GM12878 (cell line): ENCODE measurements at regions not wholly inside any gene's neighbourhood (a gene's known extent, or its start where the extent isn't known, plus 50 kb on each side); places are given as distances from the start of the nearest gene placed in this dataset.

ENCODE experiments used
- ATAC-seq: fragments of 200-7000 bp; cut with Tn5 transposase; 3 replicates; pipeline ENCODE4 v1.9.1; 2020; ENCODE audit warnings: mild to moderate bottlenecking, moderate library complexity
- BruUV-seq: library from RNA; stranded (reverse); fragments of 400-500 nt; replicated peaks from 2 replicates; lab custom pipeline; 2021; lab: Mats Ljungman, UMichigan
- CTCF ChIA-PET: fragments of 300-600 bp; sonication (Branson Sonifier 250); formaldehyde crosslinking; extraction: SDS; loops from one replicate; lab custom pipeline; 2021; ENCODE audit warnings: inconsistent platforms; lab: Yijun Ruan, JAX
- POLR2A ChIA-PET: fragments of 350-600 bp; formaldehyde crosslinking; extraction: SDS; loops from one replicate; lab custom pipeline; 2021; ENCODE audit warnings: inconsistent platforms; lab: Charles Lee
- RAD21 ChIA-PET: fragments of 300-600 bp; sonication (Branson Sonifier 250); formaldehyde crosslinking; loops from one replicate; lab custom pipeline; 2023; ENCODE audit warnings: antibody characterized with exemption; ENCODE audit not compliant: unreplicated experiment; lab: Charles Lee
- SMC1A ChIA-PET: fragments of 300-600 bp; sonication (Branson Sonifier 250); formaldehyde crosslinking; loops from one replicate; lab custom pipeline; 2023; ENCODE audit not compliant: unreplicated experiment, uncharacterized antibody; lab: Charles Lee
- DNase-seq: peaks from one replicate; pipeline ENCODE4 v3.0.0-alpha.2; 2011; ENCODE audit warnings: low read depth, low spot score
- FAIRE-seq: peaks from 3 replicates; lab custom pipeline; 2011; peaks lifted over from hg19 to GRCh38; lab: Jason Lieb, UNC
- H2AFZ ChIP-seq: 2 replicates; pipeline ENCODE4 v1.6.0; 2011; ENCODE audit warnings: low read depth, low read length, control low read depth; ENCODE audit not compliant: control insufficient read depth
- H3K27ac ChIP-seq: 2 replicates; pipeline ENCODE4 v1.5.1; 2011; ENCODE audit warnings: control low read depth; ENCODE audit not compliant: control insufficient read depth, insufficient read depth
- H3K27me3 ChIP-seq, 2 experiments: replicated peaks in 1 of 2; 2 replicates each; pipeline versions ENCODE4 v1.6.0 to v1.6.1; 2011; ENCODE audit warnings: low read length in 1 of 2; ENCODE audit not compliant: control insufficient read depth in 2 of 2, insufficient read depth in 2 of 2
- H3K36me3 ChIP-seq, 2 experiments: 2 replicates each; pipeline ENCODE4 v1.5.1; 2011; ENCODE audit warnings: low read length in 1 of 2; ENCODE audit not compliant: control insufficient read depth in 2 of 2, insufficient read depth in 2 of 2
- H3K4me1 ChIP-seq: 2 replicates; pipeline ENCODE4 v1.6.1; 2011; ENCODE audit warnings: mild to moderate bottlenecking, low read length, moderate library complexity, mixed read lengths; ENCODE audit not compliant: control insufficient read depth, insufficient read depth
- H3K4me2 ChIP-seq: 2 replicates; pipeline ENCODE4 v1.6.0; 2011; ENCODE audit warnings: control low read depth; ENCODE audit not compliant: control insufficient read depth, insufficient read depth
- H3K4me3 ChIP-seq: fragments of 200-600 bp; sonication (generic); 2 replicates; pipeline ENCODE4 v1.5.1; 2016
- H3K79me2 ChIP-seq: 2 replicates; pipeline ENCODE4 v1.6.0; 2011; ENCODE audit warnings: low read length; ENCODE audit not compliant: control insufficient read depth, insufficient read depth
- H3K9ac ChIP-seq: 2 replicates; pipeline ENCODE4 v1.8.0; 2011; ENCODE audit warnings: low read length, control low read depth, mixed read lengths; ENCODE audit not compliant: control insufficient read depth, insufficient read depth
- H3K9me3 ChIP-seq: replicated peaks from 3 replicates; pipeline ENCODE4 v1.5.1; 2011; ENCODE audit warnings: mild to moderate bottlenecking, low read length; ENCODE audit not compliant: control insufficient read depth, insufficient read depth
- H4K20me1 ChIP-seq: 2 replicates; pipeline ENCODE4 v1.6.0; 2011; ENCODE audit not compliant: control insufficient read depth, insufficient read depth
- HCFC1 ChIP-seq: fragments of 150-350 bp; IDR thresholded peaks from 2 replicates; pipeline ENCODE4 v1.6.1; 2014; ENCODE audit warnings: low read length
- HDAC6 ChIP-seq: fragments of 200-600 bp; sonication (generic); IDR thresholded peaks from one replicate; pipeline ENCODE4 v1.8.0; 2017; ENCODE audit warnings: antibody characterized with exemption; ENCODE audit not compliant: unreplicated experiment
- MEF2A ChIP-seq: IDR thresholded peaks from 2 replicates; pipeline ENCODE4 v1.6.1; 2011; ENCODE audit warnings: low read depth, mild to moderate bottlenecking, low read length, moderate library complexity; ENCODE audit not compliant: insufficient read depth
- MEF2B ChIP-seq: fragments of 450-650 bp; IDR thresholded peaks from 2 replicates; pipeline ENCODE4 v1.6.1; 2018; ENCODE audit warnings: mild to moderate bottlenecking, moderate library complexity; ENCODE audit not compliant: partially characterized antibody, poor library complexity, severe bottlenecking
- NBN ChIP-seq: fragments of 450-650 bp; IDR thresholded peaks from 2 replicates; pipeline ENCODE4 v1.6.1; 2016
- POLR2AphosphoS2 ChIP-seq: IDR thresholded peaks from 2 replicates; pipeline ENCODE4 v1.6.1; 2011; ENCODE audit warnings: low read depth, mild to moderate bottlenecking, low read length, improper control_type of control experiment, moderate library complexity
- POU2F2 ChIP-seq: IDR thresholded peaks from 3 replicates; pipeline ENCODE4 v1.6.1; 2011; ENCODE audit warnings: low read depth, mild to moderate bottlenecking, low read length, borderline replicate concordance
- RBBP5 ChIP-seq: fragments of 200-600 bp; sonication (generic); conservative IDR thresholded peaks from 2 replicates; pipeline ENCODE4 v1.6.1; 2016
- RFX5 ChIP-seq: IDR thresholded peaks from 2 replicates; pipeline ENCODE4 v1.6.1; 2011; ENCODE audit warnings: low read depth, low read length, improper control_type of control experiment
- SREBF1 ChIP-seq: IDR thresholded peaks from 2 replicates; pipeline ENCODE4 v1.6.1; 2012; ENCODE audit warnings: mild to moderate bottlenecking, low read length
- TCF3 ChIP-seq: IDR thresholded peaks from 2 replicates; pipeline ENCODE4 v1.6.1; 2012; ENCODE audit warnings: low read depth, mild to moderate bottlenecking, low read length, borderline replicate concordance; ENCODE audit not compliant: insufficient read depth
- ZZZ3 ChIP-seq: IDR thresholded peaks from 2 replicates; pipeline ENCODE4 v1.6.1; 2011; ENCODE audit warnings: low read depth; ENCODE audit not compliant: control insufficient read depth, insufficient read length
- WGBS: methylation state at CpG from one replicate; pipeline ENCODE4 v1.1.6; 2016; ENCODE audit warnings: low lambda C conversion rate; ENCODE audit not compliant: insufficient replicate concordance, insufficient coverage; ENCODE audit errors: missing lambda C conversion rate; 5-methylcytosine and 5-hydroxymethylcytosine counted together
- in situ Hi-C: fragments of 300-500 bp; cut with MboI; formaldehyde crosslinking; loops from 9 replicates; pipeline ENCODE4 v1.14.3; 2018; ENCODE audit warnings: mixed read lengths
- intact Hi-C: fragments of 100-400 bp; cut with micrococcal nuclease; formaldehyde crosslinking; loops from one replicate; pipeline ENCODE4 v1.14.2; 2022; ENCODE audit not compliant: unreplicated experiment
- TF ChIP-seq, protein P1 (sequence below): IDR thresholded peaks from 2 replicates; pipeline ENCODE4 v1.6.1; 2012; ENCODE audit warnings: low read length, inconsistent platforms
- TF ChIP-seq, protein P2 (sequence below): fragments of 450-650 bp; formaldehyde crosslinking; IDR thresholded peaks from 2 replicates; pipeline ENCODE4 v1.5.0; 2022; ENCODE audit warnings: mild to moderate bottlenecking, missing genetic modification characterization
- TF ChIP-seq, protein P3 (sequence below): IDR thresholded peaks from 2 replicates; pipeline ENCODE4 v1.6.1; 2012; ENCODE audit warnings: mild to moderate bottlenecking, low read depth, low read length

DNA sequence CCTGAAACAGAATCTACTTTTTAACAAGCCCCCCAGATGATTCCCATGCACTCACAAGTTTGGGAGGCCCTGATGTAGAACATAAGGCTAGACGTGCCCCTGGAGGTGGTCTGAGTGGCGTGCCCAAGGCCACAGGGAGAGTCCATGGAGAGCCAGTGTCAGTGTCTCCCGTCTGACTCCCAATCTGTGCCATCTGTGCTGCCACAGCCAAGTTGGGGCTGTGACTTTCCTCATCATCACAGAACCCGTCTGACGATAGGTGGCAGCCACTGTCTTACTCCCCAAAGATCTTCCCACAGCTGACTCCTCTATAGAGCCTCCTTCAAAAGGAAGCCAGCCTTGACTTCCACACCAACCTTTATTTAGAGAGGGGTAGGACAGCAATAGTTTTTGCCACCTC is 470.5 kb downstream of the SOX6 start:
- Histone ChIP-seq H3K36me3 (no peaks in the 10 kb centered on the region), H3K4me2 (no peak overlapping the region), H3K79me2 (no peaks in the 10 kb centered on the region), H3K9me3 (no peaks in the 10 kb centered on the region), H3K4me1 (no peaks in the 10 kb centered on the region), H4K20me1 (no peaks in the 10 kb centered on the region), H3K27me3 (no peaks in the 10 kb centered on the region), H2AFZ (no peak overlapping the region), H3K9ac (no peak overlapping the region), H3K4me3 (no peak overlapping the region), H3K27ac (no peak overlapping the region)
- WGBS = 38% methylated on average over 5 of the region's 5 CpGs
- FAIRE-seq (no peak), DNase-seq (no peak), ATAC-seq (no peak)
- BruUV-seq = no TSS peak
- in situ Hi-C loops = no loop called here
- CTCF ChIA-PET = no interaction called here
- intact Hi-C loops = no loop called here
- SMC1A ChIA-PET = no interaction called here
- RAD21 ChIA-PET = no interaction called here
- POLR2A ChIA-PET = no interaction called here
- TF ChIP-seq RBBP5 (no peak), HCFC1 (no peak), TCF3 (no peak), MEF2B (no peak), POLR2AphosphoS2 (no peak), SREBF1 (no peak), NBN (no peak), HDAC6 (no peak), MEF2A (no peak), RFX5 (no peak), POU2F2 (no peak), ZZZ3 (no peak)
- TF ChIP-seq, protein P1, sequence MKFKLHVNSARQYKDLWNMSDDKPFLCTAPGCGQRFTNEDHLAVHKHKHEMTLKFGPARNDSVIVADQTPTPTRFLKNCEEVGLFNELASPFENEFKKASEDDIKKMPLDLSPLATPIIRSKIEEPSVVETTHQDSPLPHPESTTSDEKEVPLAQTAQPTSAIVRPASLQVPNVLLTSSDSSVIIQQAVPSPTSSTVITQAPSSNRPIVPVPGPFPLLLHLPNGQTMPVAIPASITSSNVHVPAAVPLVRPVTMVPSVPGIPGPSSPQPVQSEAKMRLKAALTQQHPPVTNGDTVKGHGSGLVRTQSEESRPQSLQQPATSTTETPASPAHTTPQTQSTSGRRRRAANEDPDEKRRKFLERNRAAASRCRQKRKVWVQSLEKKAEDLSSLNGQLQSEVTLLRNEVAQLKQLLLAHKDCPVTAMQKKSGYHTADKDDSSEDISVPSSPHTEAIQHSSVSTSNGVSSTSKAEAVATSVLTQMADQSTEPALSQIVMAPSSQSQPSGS = no peak
- TF ChIP-seq, protein P2, sequence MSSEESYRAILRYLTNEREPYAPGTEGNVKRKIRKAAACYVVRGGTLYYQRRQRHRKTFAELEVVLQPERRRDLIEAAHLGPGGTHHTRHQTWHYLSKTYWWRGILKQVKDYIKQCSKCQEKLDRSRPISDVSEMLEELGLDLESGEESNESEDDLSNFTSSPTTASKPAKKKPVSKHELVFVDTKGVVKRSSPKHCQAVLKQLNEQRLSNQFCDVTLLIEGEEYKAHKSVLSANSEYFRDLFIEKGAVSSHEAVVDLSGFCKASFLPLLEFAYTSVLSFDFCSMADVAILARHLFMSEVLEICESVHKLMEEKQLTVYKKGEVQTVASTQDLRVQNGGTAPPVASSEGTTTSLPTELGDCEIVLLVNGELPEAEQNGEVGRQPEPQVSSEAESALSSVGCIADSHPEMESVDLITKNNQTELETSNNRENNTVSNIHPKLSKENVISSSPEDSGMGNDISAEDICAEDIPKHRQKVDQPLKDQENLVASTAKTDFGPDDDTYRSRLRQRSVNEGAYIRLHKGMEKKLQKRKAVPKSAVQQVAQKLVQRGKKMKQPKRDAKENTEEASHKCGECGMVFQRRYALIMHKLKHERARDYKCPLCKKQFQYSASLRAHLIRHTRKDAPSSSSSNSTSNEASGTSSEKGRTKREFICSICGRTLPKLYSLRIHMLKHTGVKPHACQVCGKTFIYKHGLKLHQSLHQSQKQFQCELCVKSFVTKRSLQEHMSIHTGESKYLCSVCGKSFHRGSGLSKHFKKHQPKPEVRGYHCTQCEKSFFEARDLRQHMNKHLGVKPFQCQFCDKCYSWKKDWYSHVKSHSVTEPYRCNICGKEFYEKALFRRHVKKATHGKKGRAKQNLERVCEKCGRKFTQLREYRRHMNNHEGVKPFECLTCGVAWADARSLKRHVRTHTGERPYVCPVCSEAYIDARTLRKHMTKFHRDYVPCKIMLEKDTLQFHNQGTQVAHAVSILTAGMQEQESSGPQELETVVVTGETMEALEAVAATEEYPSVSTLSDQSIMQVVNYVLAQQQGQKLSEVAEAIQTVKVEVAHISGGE (CRISPR knock-in tag) = no peak
- TF ChIP-seq, protein P3, sequence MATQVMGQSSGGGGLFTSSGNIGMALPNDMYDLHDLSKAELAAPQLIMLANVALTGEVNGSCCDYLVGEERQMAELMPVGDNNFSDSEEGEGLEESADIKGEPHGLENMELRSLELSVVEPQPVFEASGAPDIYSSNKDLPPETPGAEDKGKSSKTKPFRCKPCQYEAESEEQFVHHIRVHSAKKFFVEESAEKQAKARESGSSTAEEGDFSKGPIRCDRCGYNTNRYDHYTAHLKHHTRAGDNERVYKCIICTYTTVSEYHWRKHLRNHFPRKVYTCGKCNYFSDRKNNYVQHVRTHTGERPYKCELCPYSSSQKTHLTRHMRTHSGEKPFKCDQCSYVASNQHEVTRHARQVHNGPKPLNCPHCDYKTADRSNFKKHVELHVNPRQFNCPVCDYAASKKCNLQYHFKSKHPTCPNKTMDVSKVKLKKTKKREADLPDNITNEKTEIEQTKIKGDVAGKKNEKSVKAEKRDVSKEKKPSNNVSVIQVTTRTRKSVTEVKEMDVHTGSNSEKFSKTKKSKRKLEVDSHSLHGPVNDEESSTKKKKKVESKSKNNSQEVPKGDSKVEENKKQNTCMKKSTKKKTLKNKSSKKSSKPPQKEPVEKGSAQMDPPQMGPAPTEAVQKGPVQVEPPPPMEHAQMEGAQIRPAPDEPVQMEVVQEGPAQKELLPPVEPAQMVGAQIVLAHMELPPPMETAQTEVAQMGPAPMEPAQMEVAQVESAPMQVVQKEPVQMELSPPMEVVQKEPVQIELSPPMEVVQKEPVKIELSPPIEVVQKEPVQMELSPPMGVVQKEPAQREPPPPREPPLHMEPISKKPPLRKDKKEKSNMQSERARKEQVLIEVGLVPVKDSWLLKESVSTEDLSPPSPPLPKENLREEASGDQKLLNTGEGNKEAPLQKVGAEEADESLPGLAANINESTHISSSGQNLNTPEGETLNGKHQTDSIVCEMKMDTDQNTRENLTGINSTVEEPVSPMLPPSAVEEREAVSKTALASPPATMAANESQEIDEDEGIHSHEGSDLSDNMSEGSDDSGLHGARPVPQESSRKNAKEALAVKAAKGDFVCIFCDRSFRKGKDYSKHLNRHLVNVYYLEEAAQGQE = no peak
